ENCODE measurements at regions not wholly inside any gene's neighbourhood (a gene's known extent, or its start where the extent isn't known, plus 50 kb on each side); places are given as distances from the start of the nearest gene placed in this dataset.

DNA sequence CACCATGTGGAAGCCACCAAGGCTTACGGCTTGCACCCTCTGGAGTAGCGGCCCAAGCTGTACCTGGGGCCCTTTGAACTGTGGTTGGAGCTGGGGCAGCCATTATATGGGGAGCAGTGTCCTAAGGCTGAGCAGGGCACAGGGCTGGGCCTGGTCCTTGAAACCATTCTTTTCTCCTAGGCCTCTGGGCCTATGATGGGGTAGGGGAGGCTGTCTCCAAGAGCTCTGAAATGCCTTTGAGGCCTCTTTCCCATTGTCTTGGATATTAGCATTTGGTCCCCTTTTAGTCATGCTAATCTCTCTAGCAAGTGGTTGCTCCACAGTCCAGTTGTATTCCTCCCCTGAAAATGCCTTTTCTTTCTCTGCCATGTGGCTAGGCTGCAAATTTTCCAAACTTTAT is 96.4 kb upstream of the ARX start:
- H3K4me3 ChIP-seq: no peak overlapping the region
- no peaks in the 10 kb centered on the region for H3K4me1 ChIP-seq (replicated peaks in 1 of 2; ENCODE audit: control insufficient read depth in 2 of 2, insufficient read depth in 2 of 2, low read length in 2 of 2)
- intact Hi-C loops (cut with micrococcal nuclease): no loop called here
- no peak for DNase-seq (ENCODE audit: extremely low read depth in 1 of 4, low spot score in 3 of 4)
- TF ChIP-seq MEIS2 (IDR thresholded peaks at IDR 0.05; ENCODE audit: partially characterized antibody) (no peak), ZNF395 (CRISPR knock-in tag; IDR thresholded peaks at IDR 0.05) (no peak), EZH2 (IDR thresholded peaks at IDR 0.05; ENCODE audit: borderline replicate concordance, low read depth, low read length) (no peak), HSF4 (CRISPR knock-in tag; IDR thresholded peaks at IDR 0.05; ENCODE audit: borderline replicate concordance) (no peak)
- TF ChIP-seq, protein P1, sequence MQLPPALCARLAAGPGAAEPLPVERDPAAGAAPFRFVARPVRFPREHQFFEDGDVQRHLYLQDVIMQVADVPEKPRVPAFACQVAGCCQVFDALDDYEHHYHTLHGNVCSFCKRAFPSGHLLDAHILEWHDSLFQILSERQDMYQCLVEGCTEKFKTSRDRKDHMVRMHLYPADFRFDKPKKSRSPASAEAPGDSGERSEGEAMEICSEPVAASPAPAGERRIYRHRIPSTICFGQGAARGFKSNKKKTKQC (CRISPR knock-in tag; IDR thresholded peaks at IDR 0.05): no peak
- TF ChIP-seq, protein P2, sequence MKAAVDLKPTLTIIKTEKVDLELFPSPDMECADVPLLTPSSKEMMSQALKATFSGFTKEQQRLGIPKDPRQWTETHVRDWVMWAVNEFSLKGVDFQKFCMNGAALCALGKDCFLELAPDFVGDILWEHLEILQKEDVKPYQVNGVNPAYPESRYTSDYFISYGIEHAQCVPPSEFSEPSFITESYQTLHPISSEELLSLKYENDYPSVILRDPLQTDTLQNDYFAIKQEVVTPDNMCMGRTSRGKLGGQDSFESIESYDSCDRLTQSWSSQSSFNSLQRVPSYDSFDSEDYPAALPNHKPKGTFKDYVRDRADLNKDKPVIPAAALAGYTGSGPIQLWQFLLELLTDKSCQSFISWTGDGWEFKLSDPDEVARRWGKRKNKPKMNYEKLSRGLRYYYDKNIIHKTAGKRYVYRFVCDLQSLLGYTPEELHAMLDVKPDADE (conservative IDR thresholded peaks at IDR 0.05; ENCODE audit: control insufficient read depth, low read depth, low read length): no peak
- no peaks in the 10 kb centered on the region for H3K27me3 ChIP-seq (ENCODE audit: control insufficient read depth in 2 of 2, insufficient read depth in 2 of 2, low read length in 2 of 2)
- no peaks in the 10 kb centered on the region for H4K20me1 ChIP-seq (replicated peaks; ENCODE audit: control insufficient read depth, insufficient read depth, low read length)
- WGBS (ENCODE audit: insufficient coverage, low coverage, missing lambda C conversion rate): 0% methylated on average over 2 of the region's 2 CpGs
- H2AFZ ChIP-seq (ENCODE audit: low read depth, low read length): no peak overlapping the region
- FAIRE-seq: no peak
- no peak overlapping the region for H3K4me2 ChIP-seq (ENCODE audit: insufficient read depth, low read length)
- POLR2A ChIA-PET: no interaction called here
- H3K27ac ChIP-seq (ENCODE audit: extremely low read depth, low read depth, low read length): no peak overlapping the region
- no peaks in the 10 kb centered on the region for H3K9me3 ChIP-seq (replicated peaks; ENCODE audit: control insufficient read depth, insufficient read depth, low read depth, low read length)
- H3K9me1 ChIP-seq (ENCODE audit: control insufficient read depth, insufficient read depth, low read length): no peaks in the 10 kb centered on the region
- CTCF ChIA-PET (ENCODE audit: low intra/inter-chr PET ratio): no interaction called here
- no peak for ATAC-seq
- no peaks in the 10 kb centered on the region for H3K36me3 ChIP-seq (ENCODE audit: control insufficient read depth, insufficient read depth, low read length)
- in situ Hi-C loops (cut with MboI): no loop called here
- no TSS peak for BruUV-seq (replicated peaks)
- H3K9ac ChIP-seq (ENCODE audit: insufficient read depth in 1 of 2, low read depth in 2 of 2, low read length in 2 of 2): no peak overlapping the region
- H3K79me2 ChIP-seq (ENCODE audit: control insufficient read depth, insufficient read depth, low read length): no peaks in the 10 kb centered on the region
